Prostate gland (tissue), 2 donors: ENCODE measurements at regions not wholly inside any gene's neighbourhood (a gene's known extent, or its start where the extent isn't known, plus 50 kb on each side); places are given as distances from the start of the nearest gene placed in this dataset.

Experiments
- DNase-seq: peaks from one replicate; pipeline ENCODE4 v3.0.0-alpha.2; 2019; ENCODE audit warnings: low spot score
- H3K27ac ChIP-seq, 2 donors: fragments of 200-600 bp; sonication (generic); 2 replicates each; pipeline ENCODE4 v1.5.1; 2017 to 2019
- H3K27me3 ChIP-seq: fragments of 200-600 bp; sonication (generic); replicated peaks from 2 replicates; pipeline ENCODE4 v1.5.1; 2019; ENCODE audit not compliant: insufficient read depth
- H3K36me3 ChIP-seq, 2 donors: fragments of 200-600 bp; sonication (generic); 1 replicate in 1 of 2; 2 replicates in 1 of 2; pipeline versions ENCODE4 v1.5.1 to v1.8.1; 2017 to 2019
- H3K4me1 ChIP-seq: fragments of 200-600 bp; sonication (generic); replicated peaks from 2 replicates; pipeline ENCODE4 v1.5.1; 2019
- H3K4me3 ChIP-seq, 2 donors: fragments of 200-600 bp; sonication (generic); 2 replicates each; pipeline ENCODE4 v1.5.1; 2017 to 2019
- H3K9me3 ChIP-seq: fragments of 200-600 bp; sonication (generic); 2 replicates; pipeline ENCODE4 v1.5.1; 2017
- POLR2A ChIP-seq: fragments of 450-650 bp; IDR thresholded peaks from one replicate; pipeline ENCODE4 v1.6.1; 2016; ENCODE audit warnings: antibody characterized with exemption, mild to moderate bottlenecking
- POLR2AphosphoS5 ChIP-seq: sonication (generic); formaldehyde crosslinking; IDR thresholded peaks from one replicate; pipeline ENCODE4 v1.6.1; 2017; ENCODE audit warnings: antibody characterized with exemption
- WGBS: methylation state at CpG from one replicate; pipeline ENCODE4 v1.1.5; 2018; 5-methylcytosine and 5-hydroxymethylcytosine counted together
- intact Hi-C: fragments of 100-400 bp; cut with DNase I; formaldehyde crosslinking; loops from one replicate; pipeline ENCODE4 v1.14.2; 2022
- TF ChIP-seq, protein P1 (sequence below), 4 experiments: fragments of 200-600 bp in 2 of 4; fragments of 450-650 bp in 2 of 4; sonication (generic) in 2 of 4; IDR thresholded peaks; 1 replicate in 3 of 4; 2 replicates in 1 of 4; pipeline ENCODE4 v1.5.1; 2016 to 2019; ENCODE audit warnings: antibody characterized with exemption in 4 of 4, mild to moderate bottlenecking in 2 of 4, moderate library complexity in 2 of 4

GRCh38 chr9:126043681-126044080 is 282.9 kb upstream of the MVB12B start:
- TF ChIP-seq, protein P1, sequence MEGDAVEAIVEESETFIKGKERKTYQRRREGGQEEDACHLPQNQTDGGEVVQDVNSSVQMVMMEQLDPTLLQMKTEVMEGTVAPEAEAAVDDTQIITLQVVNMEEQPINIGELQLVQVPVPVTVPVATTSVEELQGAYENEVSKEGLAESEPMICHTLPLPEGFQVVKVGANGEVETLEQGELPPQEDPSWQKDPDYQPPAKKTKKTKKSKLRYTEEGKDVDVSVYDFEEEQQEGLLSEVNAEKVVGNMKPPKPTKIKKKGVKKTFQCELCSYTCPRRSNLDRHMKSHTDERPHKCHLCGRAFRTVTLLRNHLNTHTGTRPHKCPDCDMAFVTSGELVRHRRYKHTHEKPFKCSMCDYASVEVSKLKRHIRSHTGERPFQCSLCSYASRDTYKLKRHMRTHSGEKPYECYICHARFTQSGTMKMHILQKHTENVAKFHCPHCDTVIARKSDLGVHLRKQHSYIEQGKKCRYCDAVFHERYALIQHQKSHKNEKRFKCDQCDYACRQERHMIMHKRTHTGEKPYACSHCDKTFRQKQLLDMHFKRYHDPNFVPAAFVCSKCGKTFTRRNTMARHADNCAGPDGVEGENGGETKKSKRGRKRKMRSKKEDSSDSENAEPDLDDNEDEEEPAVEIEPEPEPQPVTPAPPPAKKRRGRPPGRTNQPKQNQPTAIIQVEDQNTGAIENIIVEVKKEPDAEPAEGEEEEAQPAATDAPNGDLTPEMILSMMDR (IDR thresholded peaks at IDR 0.05), result no peak
- TF ChIP-seq POLR2A (no peak), POLR2AphosphoS5 (no peak)
- H3K4me3 ChIP-seq, result no peak overlapping the region
- intact Hi-C loops, result no loop called here
- no peaks in the 10 kb centered on the region for H3K36me3 ChIP-seq
- H3K9me3 ChIP-seq, result no peaks in the 10 kb centered on the region
- no peak for DNase-seq
- 85% methylated on average over 4 of the region's 4 CpGs for WGBS
- H3K27me3 ChIP-seq, result no peaks in the 10 kb centered on the region
- no peaks in the 10 kb centered on the region for H3K4me1 ChIP-seq
- H3K27ac ChIP-seq, result no peak overlapping the region

DNA sequence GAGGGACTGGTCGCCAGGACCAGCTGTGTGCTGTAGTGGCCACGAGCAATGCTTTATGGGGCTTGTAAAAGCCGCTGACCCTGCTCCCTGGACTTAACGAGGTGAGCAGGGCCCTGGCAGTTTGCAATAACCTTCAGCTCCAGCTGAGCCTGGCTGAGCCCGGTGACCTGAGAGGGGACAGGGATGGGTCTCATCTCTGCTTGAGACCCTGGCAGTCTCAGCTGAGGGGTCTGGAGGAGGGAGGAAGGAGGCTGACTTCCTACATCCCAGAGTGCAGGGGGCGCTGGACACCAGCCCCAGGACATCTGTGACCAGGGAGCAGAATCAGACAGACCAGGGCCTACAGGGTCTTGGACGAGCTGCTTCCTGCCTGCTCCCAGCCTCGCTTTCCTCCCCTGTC is 277.5 kb upstream of the MVB12B start:
- no peak for TF ChIP-seq POLR2A
- TF ChIP-seq POLR2AphosphoS5, result no peak
- Histone ChIP-seq H3K36me3 (no peaks in the 10 kb centered on the region), H3K27me3 (no peaks in the 10 kb centered on the region), H3K27ac (no peak overlapping the region), H3K9me3 (no peaks in the 10 kb centered on the region), H3K4me3 (no peak overlapping the region), H3K4me1 (no peaks in the 10 kb centered on the region)
- no peak for DNase-seq
- WGBS, result 50% methylated on average over 8 of the region's 8 CpGs
- intact Hi-C loops, result no loop called here

GRCh38 chr9:126049896-126050604 is 276.6 kb upstream of the MVB12B start:
- Histone ChIP-seq H3K9me3 (no peaks in the 10 kb centered on the region), H3K4me1 (no peaks in the 10 kb centered on the region), H3K36me3 (no peaks in the 10 kb centered on the region), H3K27ac (no peak overlapping the region), H3K27me3 (no peaks in the 10 kb centered on the region), H3K4me3 (no peak overlapping the region)
- intact Hi-C loops, result no loop called here
- TF ChIP-seq, protein P1 (IDR thresholded peaks at IDR 0.05), result no peak
- TF ChIP-seq POLR2AphosphoS5, result no peak
- no peak for TF ChIP-seq POLR2A
- 65% methylated on average over 26 of the region's 26 CpGs for WGBS
- no peak for DNase-seq

DNA sequence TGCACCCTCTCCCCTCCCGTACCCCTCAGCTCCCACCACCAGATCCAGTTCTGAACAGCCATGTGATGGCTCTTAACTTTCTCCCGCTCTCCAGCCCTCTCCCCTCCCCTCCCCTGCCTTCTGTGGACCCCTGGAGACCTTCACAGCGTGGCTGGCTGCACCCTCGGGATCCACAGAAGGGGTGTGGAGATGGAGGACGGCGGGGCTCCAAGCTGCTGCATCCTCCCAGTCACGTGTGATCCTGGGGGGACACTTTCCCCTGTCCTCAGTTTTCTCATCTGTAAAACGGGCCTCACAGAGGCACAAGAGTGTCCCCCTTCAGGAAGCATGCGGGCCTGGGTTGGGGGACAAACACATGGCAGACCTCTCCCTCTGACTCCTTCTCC is 276.0 kb upstream of the MVB12B start:
- Histone ChIP-seq H3K9me3 (no peaks in the 10 kb centered on the region), H3K36me3 (no peaks in the 10 kb centered on the region), H3K27me3 (no peaks in the 10 kb centered on the region), H3K4me3 (no peak overlapping the region), H3K27ac (no peak overlapping the region), H3K4me1 (no peaks in the 10 kb centered on the region)
- intact Hi-C loops, result no loop called here
- no peak for DNase-seq
- TF ChIP-seq, protein P1 (IDR thresholded peaks at IDR 0.05), result no peak
- no peak for TF ChIP-seq POLR2A
- no peak for TF ChIP-seq POLR2AphosphoS5
- 85% methylated on average over 9 of the region's 9 CpGs for WGBS

- Histone ChIP-seq H3K27me3 (no peaks in the 10 kb centered on the region), H3K36me3 (no peaks in the 10 kb centered on the region), H3K4me1 (no peaks in the 10 kb centered on the region), H3K27ac (no peak overlapping the region), H3K4me3 (no peak overlapping the region), H3K9me3 (no peaks in the 10 kb centered on the region)
- DNase-seq, result no peak
- TF ChIP-seq, protein P1 (IDR thresholded peaks at IDR 0.05), result no peak
- TF ChIP-seq POLR2AphosphoS5 (no peak), POLR2A (no peak)
- intact Hi-C loops, result no loop called here
- 89% methylated on average over 15 of the region's 15 CpGs for WGBS
Measured at GRCh38 chr9:126051446-126052130, 275.0 kb upstream of the MVB12B start.
